ENCODE measurements at regions not wholly inside any gene's neighbourhood (a gene's known extent, or its start where the extent isn't known, plus 50 kb on each side); places are given as distances from the start of the nearest gene placed in this dataset.
A peak's percentile ranks its signal among the peaks of the same experiment; 100 is the strongest.

DNA sequence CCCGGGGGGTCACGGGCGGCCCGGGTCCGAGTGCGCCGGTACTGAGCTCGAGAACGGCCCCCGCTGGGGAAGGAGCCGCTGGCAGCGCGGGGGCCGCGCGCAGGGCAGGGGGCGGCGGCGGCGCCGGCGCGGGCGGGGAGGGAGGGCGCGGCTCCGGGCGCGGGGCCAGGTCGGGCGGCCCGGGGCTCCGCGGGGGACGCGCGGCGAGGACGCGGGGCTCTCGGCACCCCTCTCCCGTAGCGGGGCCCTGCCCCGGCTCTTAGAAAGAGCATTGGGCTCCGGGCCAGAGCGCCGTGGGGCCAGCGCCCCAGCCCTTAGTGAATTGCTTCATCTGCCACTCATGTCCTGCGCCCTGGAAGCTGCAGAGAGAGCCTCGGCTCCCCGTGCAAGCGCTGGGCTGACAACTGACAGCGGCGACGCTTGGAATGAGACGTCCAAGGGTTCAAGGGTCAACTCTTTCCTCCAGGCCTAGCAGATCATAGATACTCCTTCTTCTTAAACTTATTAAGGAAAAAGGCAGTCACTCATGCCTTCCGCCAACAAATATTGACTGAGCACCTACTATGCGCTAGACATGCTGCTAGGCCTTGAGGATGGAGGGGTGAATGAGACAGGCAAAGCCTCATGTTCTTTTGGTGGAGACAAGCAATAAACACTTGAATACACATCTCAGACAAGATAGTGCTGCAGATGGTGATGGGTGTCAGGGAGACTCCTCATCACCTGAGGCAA is 140.8 kb downstream of the SMAD6 start:
- FAIRE-seq (no peak), DNase-seq (ENCODE audit: low read depth in 1 of 2, low spot score in 2 of 2) (no peak)
- H3K4me2 ChIP-seq (ENCODE audit: insufficient read depth in 1 of 2, low read depth in 2 of 2, low read length in 2 of 2), result peak overlapping the region; percentile 65
- peak overlapping the region; percentile 32 for H3K4ac ChIP-seq (replicated peaks; ENCODE audit: insufficient read length, low read depth, low read length)
- CTCF ChIA-PET (ENCODE audit: partially characterized antibody), result interaction anchor here (2.0 to 12.5 kb wide), 5 partner anchors 6 to 136 kb away, joined by 6 to 202 read pairs (median 147); no protein-coding TSS in a partner anchor
- no peak overlapping the region for H3K56ac ChIP-seq (replicated peaks; ENCODE audit: insufficient read length, low read depth, low read length)
- no peaks in the 10 kb centered on the region for H3K9me3 ChIP-seq (ENCODE audit: insufficient read depth in 2 of 2, low read depth in 1 of 2, low read length in 1 of 2)
- no peak overlapping the region for H2BK5ac ChIP-seq (ENCODE audit: low read depth, low read length)
- 0 out of 2 replicates have a peak overlapping the region, but pooled peaks have one; percentile 46 for H2AK5ac ChIP-seq (ENCODE audit: low read depth, low read length)
- no peak overlapping the region for H3K23ac ChIP-seq (ENCODE audit: insufficient read length)
- peak overlapping the region in 3 of 4 experiments; percentile 24 to 61 (median 26); a peak in 6 of 8 replicates for H3K4me3 ChIP-seq (ENCODE audit: extremely low read depth in 1 of 4, insufficient read depth in 2 of 4, low read depth in 3 of 4, low read length in 4 of 4)
- peak overlapping the region; percentile 63; the same call in 1 of the 2 replicates for H2BK12ac ChIP-seq (ENCODE audit: low read depth, low read length)
- H3K36me3 ChIP-seq (ENCODE audit: control insufficient read depth in 2 of 4, insufficient read depth in 4 of 4, low read length in 3 of 4), result no peaks in the 10 kb centered on the region
- H3K79me2 ChIP-seq (ENCODE audit: control insufficient read depth in 1 of 2, insufficient read depth in 2 of 2, low read length in 2 of 2), result no peaks in the 10 kb centered on the region; a peak in 1 of 4 replicates
- H3K18ac ChIP-seq (ENCODE audit: extremely low read depth, low read length), result no peak overlapping the region
- no peak overlapping the region for H2BK20ac ChIP-seq (ENCODE audit: low read length)
- no peak overlapping the region for H2AFZ ChIP-seq (ENCODE audit: low read length)
- H4K8ac ChIP-seq (ENCODE audit: extremely low read depth, insufficient read depth, low read length), result no peak overlapping the region
- no peak overlapping the region for H2BK120ac ChIP-seq (replicated peaks; ENCODE audit: low read depth, low read length)
- POLR2A ChIA-PET (ENCODE audit: partially characterized antibody), result interaction anchor here (1.4 to 1.8 kb wide), 2 partner anchors 8 to 9 kb away, joined by 5 to 7 read pairs; no protein-coding TSS in a partner anchor
- H4K20me1 ChIP-seq (replicated peaks in 1 of 2; ENCODE audit: control insufficient read depth in 1 of 2, insufficient read depth in 2 of 2, low read length in 2 of 2), result no peaks in the 10 kb centered on the region
- H4K5ac ChIP-seq (ENCODE audit: insufficient read length, low read depth, low read length), result no peak overlapping the region
- H3K14ac ChIP-seq (ENCODE audit: insufficient read length), result no peak overlapping the region
- no peak overlapping the region for H4K91ac ChIP-seq (replicated peaks; ENCODE audit: insufficient read length, low read length)
- peaks cover 0 to 9% (median 4%) of the 10 kb centered on the region in 4 experiments; a peak in 4 of 7 replicates for H3K4me1 ChIP-seq (replicated peaks in 1 of 4; ENCODE audit: control insufficient read depth in 3 of 4, insufficient read depth in 4 of 4, low read length in 3 of 4)
- no peak overlapping the region; the same call in 1 of the 2 replicates for H2BK15ac ChIP-seq (ENCODE audit: low read length)
- WGBS, 2 experiments (ENCODE audit: extremely low coverage in 1 of 2, insufficient coverage in 1 of 2, insufficient read length in 1 of 2, insufficient replicate concordance in 2 of 2, low coverage in 1 of 2, low lambda C conversion rate in 2 of 2, missing lambda C conversion rate in 1 of 2), result 33% methylated on average over 11 of the region's 58 CpGs; no CpG with 5 or more reads in 1 of the 2 experiments
- H3K23me2 ChIP-seq (ENCODE audit: low read depth, low read length), result no peaks in the 10 kb centered on the region; the same call in 1 of the 2 replicates
- H3K27me3 ChIP-seq (replicated peaks in 1 of 4; ENCODE audit: control insufficient read depth in 3 of 4, extremely low read depth in 1 of 4, insufficient read depth in 3 of 4, low read length in 3 of 4), result peaks cover 7 to 36% (median 29%) of the 10 kb centered on the region in 4 experiments
- no peak overlapping the region for H3K9ac ChIP-seq (replicated peaks in 1 of 4; ENCODE audit: extremely low read depth in 1 of 4, low read depth in 3 of 4, low read length in 3 of 4)
- H3K27ac ChIP-seq (ENCODE audit: low read depth, low read length), result no peak overlapping the region
- no peaks in the 10 kb centered on the region for H3K79me1 ChIP-seq (ENCODE audit: low read depth, low read length)
- TF ChIP-seq CHD1 (IDR thresholded peaks at IDR 0.05; ENCODE audit: low read depth, low read length) (no peak), SUZ12 (IDR thresholded peaks at IDR 0.05; ENCODE audit: low read length) (peak; percentile 49; the same call in 1 of the 2 replicates), GABPA (IDR thresholded peaks at IDR 0.05; ENCODE audit: borderline replicate concordance, insufficient read depth, low read length) (no peak), SIRT6 (IDR thresholded peaks at IDR 0.05; ENCODE audit: low read length) (no peak), GTF2F1 (IDR thresholded peaks at IDR 0.05; ENCODE audit: borderline replicate concordance, low read depth, low read length) (no peak), CEBPB (IDR thresholded peaks at IDR 0.05; ENCODE audit: low read depth, low read length) (0 out of 2 replicates have a peak, but pooled peaks have one; percentile 15), EP300 (IDR thresholded peaks at IDR 0.05; ENCODE audit: borderline replicate concordance in 1 of 2, low read depth in 2 of 2, low read length in 2 of 2) (no peak)
